Adrenal gland (tissue), 9 donors: ENCODE measurements at regions not wholly inside any gene's neighbourhood (a gene's known extent, or its start where the extent isn't known, plus 50 kb on each side); places are given as distances from the start of the nearest gene placed in this dataset.
A peak's percentile ranks its signal among the peaks of the same experiment; 100 is the strongest.
"Not testable (repeated sequence)": the region's sequence is repeated elsewhere in the genome, so short reads cannot be mapped to it uniquely, and the experiment has no call there.

Source experiments
- DNase-seq, 7 donors: peaks; one replicate each; pipeline ENCODE4 v3.0.0-alpha.2; 2019 to 2020
- H3K27ac ChIP-seq, 5 donors: fragments of 200-600 bp; sonication (generic) in 4 of 5; 1 replicate in 3 of 5; 2 replicates in 2 of 5; pipeline versions ENCODE4 v1.5.1 to v1.8.0; 2016 to 2020; ENCODE audit warnings: mild to moderate bottlenecking in 1 of 5
- H3K27me3 ChIP-seq: fragments of 200-600 bp; 2 replicates; pipeline ENCODE4 v1.8.0; 2021
- H3K36me3 ChIP-seq, 2 donors: fragments of 200-600 bp; replicated peaks in 1 of 2; 1 replicate in 1 of 2; 2 replicates in 1 of 2; pipeline versions ENCODE4 v1.5.1 to v1.8.0; 2018 to 2022
- H3K4me1 ChIP-seq, 2 donors: fragments of 200-600 bp; replicated peaks in 1 of 2; 1 replicate in 1 of 2; 2 replicates in 1 of 2; pipeline versions ENCODE4 v1.5.1 to v1.8.0; 2018 to 2021
- H3K4me3 ChIP-seq, 4 donors: fragments of 200-600 bp; sonication (generic) in 3 of 4; one replicate each; pipeline ENCODE4 v1.5.1; 2016 to 2018
- H3K9me3 ChIP-seq, 3 donors: fragments of 200-600 bp; sonication (generic) in 1 of 3; replicated peaks in 1 of 3; 1 replicate in 2 of 3; 2 replicates in 1 of 3; pipeline versions ENCODE4 v1.5.1 to v1.8.0; 2016 to 2021
- POLR2A ChIP-seq, 2 donors: fragments of 450-650 bp; IDR thresholded peaks; one replicate each; pipeline ENCODE4 v1.6.1; 2017; ENCODE audit warnings: antibody characterized with exemption in 2 of 2, mild to moderate bottlenecking in 2 of 2, moderate library complexity in 1 of 2
- WGBS, 4 donors: extraction: QIAGEN DNeasy Blood & Tissue Kit in 2 of 4; methylation state at CpG; one replicate each; pipeline versions ENCODE4 v1.1.5 to v1.1.7; 2013 to 2017; 5-methylcytosine and 5-hydroxymethylcytosine counted together
- intact Hi-C, 2 donors: fragments of 100-400 bp; cut with DNase I; formaldehyde crosslinking; loops; one replicate each; pipeline versions ENCODE4 v1.14.1 to v1.15.0; 2022 to 2023
- donor health status: healthy with polysubstance abuse.
- donor health status: Bipolar disorder and iron deficiency.
- donor health status: DM: yes; HTN: yes; CAD: no.
- donor health status: DM: no; HTN: no; CAD: no.
- donor health status: DM: no; HTN: no; CAD: no.

DNA sequence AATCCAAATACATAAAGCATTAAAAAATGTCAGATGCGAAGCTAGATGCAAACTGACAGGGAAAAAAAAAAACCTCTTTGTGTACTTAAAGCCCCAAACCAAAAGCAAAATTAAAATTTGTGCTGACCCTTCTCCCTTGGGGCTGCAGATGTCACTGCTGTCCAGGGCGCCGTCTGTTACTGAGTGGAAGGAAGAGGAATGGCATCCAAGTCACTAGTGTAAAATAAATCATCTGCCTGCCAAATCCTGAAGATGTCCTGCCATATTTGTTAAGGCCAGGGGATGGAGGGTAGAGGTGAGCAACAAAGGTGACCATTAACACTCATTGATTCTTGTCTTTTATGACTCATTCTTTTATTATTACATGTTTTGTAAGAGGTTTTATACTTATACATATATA is 126.6 kb upstream of the ERV3-1 start:
- DNase-seq, H3K9me3 ChIP-seq, intact Hi-C loops, H3K27ac ChIP-seq, H3K4me1 ChIP-seq, H3K4me3 ChIP-seq, H3K36me3 ChIP-seq, H3K27me3 ChIP-seq: not testable (repeated sequence)
- WGBS, 4 donors, result no CpG with 5 or more reads among the region's 3 CpGs

DNA sequence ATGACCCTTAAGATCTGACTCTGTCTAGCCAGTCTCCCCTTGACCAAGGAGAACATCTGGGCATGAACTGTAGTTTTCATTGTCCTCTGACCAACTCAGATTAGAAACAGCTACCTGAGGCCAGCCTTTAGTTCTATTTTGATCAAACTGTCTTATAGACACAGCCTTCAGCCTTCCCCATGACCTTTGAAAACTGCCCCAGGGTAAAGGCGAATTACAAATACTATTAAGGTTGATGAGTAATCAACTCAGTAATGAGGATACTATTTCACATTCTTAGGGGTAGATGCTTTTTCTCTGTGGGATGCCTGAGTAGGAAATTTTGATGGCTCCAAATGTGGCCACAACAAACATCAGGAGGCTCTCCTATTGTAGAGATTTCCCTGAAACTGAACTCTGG is 125.8 kb upstream of the ERV3-1 start:
- not testable (repeated sequence) for H3K4me3 ChIP-seq, H3K4me1 ChIP-seq

DNA sequence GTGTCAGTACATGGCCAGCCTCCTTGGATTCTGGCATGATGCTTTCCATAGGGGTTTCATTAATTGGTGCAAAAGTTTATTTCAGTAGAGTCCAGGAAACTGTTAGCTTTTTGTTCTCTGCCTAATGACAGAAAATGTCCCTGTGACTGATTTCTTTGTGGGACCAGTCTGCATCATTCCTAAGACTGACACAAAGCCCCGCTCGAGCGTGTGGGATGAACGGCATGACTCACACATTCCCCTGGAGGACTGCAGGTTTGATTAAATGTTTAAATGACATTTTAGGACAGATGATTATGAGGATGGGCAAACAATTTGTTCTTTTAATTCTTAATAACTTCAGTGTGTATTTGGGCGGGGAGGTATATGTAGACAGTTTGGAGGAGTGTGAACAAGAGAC is 120.9 kb upstream of the ERV3-1 start:
- DNase-seq, H3K4me3 ChIP-seq, H3K9me3 ChIP-seq, H3K4me1 ChIP-seq, intact Hi-C loops, H3K27ac ChIP-seq, H3K27me3 ChIP-seq, H3K36me3 ChIP-seq: not testable (repeated sequence)
- WGBS, 4 donors, result no CpG with 5 or more reads among the region's 5 CpGs

More for the DNA sequence above, 125.8 kb upstream of the ERV3-1 start:
- intact Hi-C loops, H3K27me3 ChIP-seq, H3K9me3 ChIP-seq, H3K36me3 ChIP-seq, DNase-seq, H3K27ac ChIP-seq: not testable (repeated sequence)
- no CpG with 5 or more reads among the region's 1 CpG for WGBS, 4 donors

DNA sequence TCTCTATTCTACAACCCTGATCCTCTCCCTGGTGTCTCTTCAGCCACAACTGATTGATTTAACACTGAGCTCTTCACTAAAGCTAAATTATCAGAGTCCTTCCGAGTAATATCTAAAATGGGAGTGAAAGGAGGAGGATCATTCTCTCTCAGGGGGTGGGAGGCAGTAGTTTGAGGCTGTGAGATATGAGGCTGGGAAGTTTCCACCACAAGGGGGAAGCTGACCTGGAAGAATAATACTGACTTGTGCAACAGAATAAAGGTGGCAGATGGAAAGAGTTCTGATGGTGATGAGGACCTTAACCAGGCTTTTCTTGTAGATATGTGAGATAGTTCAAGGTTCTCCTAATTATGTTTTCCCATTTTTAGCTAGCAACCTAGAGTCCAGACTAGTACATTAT is 118.1 kb upstream of the ERV3-1 start:
- H3K27me3 ChIP-seq, H3K4me1 ChIP-seq, intact Hi-C loops, H3K27ac ChIP-seq, H3K9me3 ChIP-seq, DNase-seq, H3K4me3 ChIP-seq, H3K36me3 ChIP-seq: not testable (repeated sequence)
- WGBS, 4 donors, result no CpG with 5 or more reads among the region's 1 CpG

DNA sequence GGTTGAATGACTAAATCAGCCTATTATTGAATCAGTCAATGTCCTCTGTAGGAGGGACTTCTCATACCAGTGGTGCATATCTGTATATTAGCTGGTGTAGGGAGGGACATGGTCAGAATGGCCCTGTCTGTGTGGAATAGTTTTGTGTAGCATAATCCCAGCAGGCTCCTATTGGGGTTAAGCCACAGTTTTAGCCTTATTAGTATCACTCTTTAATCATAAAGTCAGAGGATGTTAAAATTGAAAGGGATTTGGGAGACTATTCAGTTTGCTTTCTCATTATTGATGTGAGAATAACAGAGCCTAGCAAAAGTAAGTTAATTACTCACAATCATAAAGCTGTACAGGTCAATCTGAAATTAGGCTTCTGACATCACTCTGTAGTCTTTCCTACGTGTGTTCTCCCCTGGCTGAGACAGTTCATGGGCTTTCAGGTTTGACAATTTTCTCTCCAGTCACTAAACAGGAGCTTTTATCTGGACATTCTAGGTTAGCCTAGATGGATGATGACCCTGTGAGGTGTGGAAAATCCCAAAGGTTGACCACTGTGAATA is 99.2 kb upstream of the ERV3-1 start:
- DNase-seq, H3K27ac ChIP-seq, H3K4me3 ChIP-seq, H3K9me3 ChIP-seq, H3K36me3 ChIP-seq, intact Hi-C loops, H3K27me3 ChIP-seq, H3K4me1 ChIP-seq: not testable (repeated sequence)
- 56 to 90% (median 78%) methylated on average over 1 of the region's 1 CpG for WGBS, 4 donors

DNA sequence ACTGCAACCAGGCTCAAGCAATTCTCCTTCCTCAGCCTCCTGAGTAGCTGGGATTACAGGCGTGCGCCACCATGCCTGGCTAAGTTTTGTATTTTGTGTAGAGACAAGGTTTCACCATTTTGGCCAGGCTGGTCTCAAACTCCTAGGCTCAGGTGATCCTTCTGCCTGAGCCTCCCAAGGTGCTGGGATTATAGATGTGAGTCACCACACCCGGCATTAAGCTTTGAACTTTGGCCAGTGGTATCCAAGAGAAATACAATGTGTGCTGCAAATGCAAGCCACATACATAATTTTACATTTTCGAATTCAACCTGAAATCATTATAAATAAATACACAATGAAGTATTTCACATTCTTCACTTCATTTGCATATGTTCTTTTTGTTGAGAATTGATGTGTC is 94.0 kb upstream of the ERV3-1 start:
- H3K36me3 ChIP-seq, H3K4me3 ChIP-seq, H3K4me1 ChIP-seq, H3K9me3 ChIP-seq, intact Hi-C loops, H3K27ac ChIP-seq, DNase-seq, H3K27me3 ChIP-seq: not testable (repeated sequence)
- 92 to 100% (median 96%) methylated on average over 1 to 4 of the region's 4 CpGs for WGBS, 4 donors

DNA sequence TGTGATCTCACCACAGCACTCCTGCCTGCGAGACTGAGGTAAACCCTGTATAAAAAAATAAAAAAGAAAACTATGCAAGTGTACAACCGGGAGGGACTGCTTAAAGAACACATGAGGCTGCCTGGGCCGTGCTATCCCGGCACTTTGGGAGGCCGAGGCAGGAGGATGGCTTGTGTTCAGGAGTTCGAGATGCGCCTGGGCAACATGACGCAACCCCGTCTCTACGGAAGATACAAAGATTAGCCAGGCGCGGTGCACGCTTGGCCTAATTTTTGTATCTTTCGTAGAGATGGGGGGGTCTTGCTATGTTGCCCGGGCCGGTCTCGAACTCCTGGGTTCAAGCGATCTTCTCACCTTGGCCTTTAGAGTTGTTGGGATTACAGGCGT is 75.2 kb upstream of the ERV3-1 start:
- H3K27ac ChIP-seq, result peak overlapping the region in 4 of 5 donors; percentile 77 to 94 (median 82)
- H3K36me3 ChIP-seq, DNase-seq, H3K9me3 ChIP-seq, H3K27me3 ChIP-seq, H3K4me1 ChIP-seq, intact Hi-C loops: not testable (repeated sequence)
- peak overlapping the region in 1 of 4 donors; percentile 83 for H3K4me3 ChIP-seq
- WGBS, 4 donors, result 93 to 97% (median 94%) methylated on average over 14 to 18 of the region's 19 CpGs

DNA sequence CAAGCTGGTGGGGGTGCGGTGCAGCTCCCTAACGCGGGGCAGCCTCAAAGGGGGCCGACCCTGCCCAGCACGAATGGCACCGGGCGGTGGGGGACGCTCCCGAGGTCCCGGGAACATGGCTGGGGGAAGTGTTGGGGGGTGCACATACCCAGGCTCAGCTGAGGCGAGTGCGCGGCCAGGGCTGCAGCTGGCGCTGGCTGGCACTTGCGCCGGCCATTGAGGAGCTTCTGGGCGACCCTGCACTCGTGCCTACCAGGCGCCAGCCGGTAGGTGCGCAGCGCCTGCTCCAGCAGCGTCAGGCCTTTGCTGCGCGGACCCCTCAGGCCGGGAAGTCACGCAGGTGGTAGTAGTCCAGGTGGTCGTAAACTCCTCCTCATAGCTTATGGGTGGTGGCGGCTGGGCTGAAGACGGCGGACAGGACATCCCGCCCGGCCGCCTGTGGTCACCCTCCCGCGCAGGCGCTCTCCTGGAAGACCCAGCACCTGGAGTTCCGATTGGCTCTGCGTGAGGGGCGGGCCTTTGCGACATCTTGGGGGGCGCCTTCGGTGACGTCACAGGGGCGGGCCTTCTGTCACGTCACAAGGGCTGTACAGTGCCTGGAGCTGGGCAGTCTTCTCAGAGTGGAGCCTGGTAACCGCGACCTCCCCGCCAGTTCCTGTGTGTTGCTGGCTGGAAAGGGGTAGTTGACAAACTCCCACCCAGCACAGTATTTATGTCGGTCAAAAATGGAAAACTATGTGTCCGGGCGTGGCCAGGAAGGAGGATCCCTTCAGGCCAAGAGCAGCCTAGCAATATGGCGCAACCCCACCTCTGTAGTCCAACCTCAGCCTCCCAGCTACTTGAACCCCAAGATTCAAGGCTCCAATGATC is 74.5 kb upstream of the ERV3-1 start:
- intact Hi-C loops, H3K36me3 ChIP-seq, H3K4me1 ChIP-seq, H3K27me3 ChIP-seq, H3K9me3 ChIP-seq: not testable (repeated sequence)
- Histone ChIP-seq H3K27ac (peak overlapping the region in 4 of 5 donors; percentile 77 to 94 (median 82)), H3K4me3 (peak overlapping the region; percentile 49 to 83 (median 78))
- DNase-seq, result peak; percentile 95 to 98 (median 96)
- peak in 1 of 2 donors; percentile 72 for TF ChIP-seq POLR2A (IDR thresholded peaks at IDR 0.05)
- 2 to 23% (median 5%) methylated on average over 14 to 52 of the region's 53 CpGs for WGBS, 4 donors

DNA sequence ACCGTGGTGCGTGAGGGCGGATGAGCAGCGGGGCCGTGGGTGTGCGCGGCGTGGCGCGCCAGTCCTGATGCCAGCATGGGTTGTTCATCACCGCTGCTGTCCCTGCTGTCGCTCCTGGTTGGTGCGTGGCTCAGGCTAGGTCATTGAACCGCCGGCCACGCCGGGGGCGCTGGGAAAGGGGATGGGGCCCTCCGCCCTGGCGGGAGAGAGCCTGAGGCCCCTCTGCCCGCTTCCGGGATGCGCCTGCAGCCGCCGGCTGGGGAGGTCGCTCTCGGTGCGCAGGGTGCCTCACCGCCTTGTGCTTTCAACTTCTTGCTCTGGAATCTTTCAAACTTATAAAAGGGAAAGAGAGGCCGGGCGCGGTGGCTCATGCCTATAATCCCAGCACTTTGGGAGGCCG is 68.5 kb upstream of the ERV3-1 start:
- 94 to 100% (median 98%) methylated on average over 1 to 24 of the region's 33 CpGs; no CpG with 5 or more reads in 1 of the 4 donors for WGBS, 4 donors
- intact Hi-C loops, H3K4me1 ChIP-seq, H3K27ac ChIP-seq, DNase-seq, H3K27me3 ChIP-seq, H3K36me3 ChIP-seq, H3K9me3 ChIP-seq, H3K4me3 ChIP-seq: not testable (repeated sequence)

DNA sequence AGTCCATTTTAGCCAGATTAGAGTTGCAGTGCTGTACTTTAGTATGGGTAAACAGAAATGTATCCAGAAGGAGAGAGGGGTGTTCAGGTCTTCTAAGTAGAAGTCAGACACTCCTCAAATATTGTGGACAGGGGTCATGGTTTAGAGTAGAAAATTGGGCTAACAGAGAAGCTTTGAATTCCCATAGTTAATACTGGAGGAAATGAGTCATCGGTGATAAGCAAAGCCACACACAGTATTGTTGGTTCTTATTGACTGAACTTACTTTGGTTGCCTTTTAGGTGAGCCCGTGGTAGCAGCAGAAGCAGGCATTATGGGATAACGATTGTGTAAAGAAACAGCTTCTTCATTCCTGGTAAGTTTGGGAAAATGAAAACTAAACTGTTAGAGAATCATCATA is 66.7 kb upstream of the ERV3-1 start:
- DNase-seq, H3K27me3 ChIP-seq, H3K27ac ChIP-seq, H3K4me1 ChIP-seq, intact Hi-C loops, H3K9me3 ChIP-seq, H3K4me3 ChIP-seq, H3K36me3 ChIP-seq: not testable (repeated sequence)
- 34 to 85% (median 65%) methylated on average over 2 to 3 of the region's 3 CpGs for WGBS, 4 donors

DNA sequence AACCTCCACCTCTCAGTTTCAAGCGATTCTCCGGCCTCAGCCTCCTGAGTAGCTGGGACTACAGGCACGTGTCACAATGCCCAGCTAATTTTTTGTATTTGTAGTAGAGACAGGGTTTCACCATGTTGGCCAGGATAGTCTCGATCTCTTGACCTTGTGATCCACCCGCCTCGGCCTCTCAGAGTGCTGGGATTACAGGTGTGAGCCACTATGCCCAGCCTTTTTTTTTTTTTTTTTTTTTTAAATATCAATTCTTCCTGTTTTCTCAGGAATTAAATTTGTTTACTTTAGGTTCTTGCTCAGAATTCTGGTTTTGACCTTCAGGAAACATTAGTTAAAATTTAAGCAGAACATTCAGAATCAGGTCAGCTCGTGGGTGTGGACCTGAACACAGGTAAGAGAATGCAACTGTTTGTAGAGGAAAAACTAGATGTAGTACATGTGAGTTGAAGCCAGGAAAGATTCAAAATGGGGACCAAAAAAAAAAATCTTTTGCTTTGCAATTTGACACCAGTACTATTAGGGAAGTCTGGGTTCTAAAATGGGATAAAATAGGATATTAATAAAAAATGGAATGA is 65.5 kb upstream of the ERV3-1 start:
- intact Hi-C loops, H3K4me1 ChIP-seq, DNase-seq, H3K9me3 ChIP-seq, H3K27me3 ChIP-seq, H3K4me3 ChIP-seq, H3K27ac ChIP-seq, H3K36me3 ChIP-seq: not testable (repeated sequence)
- 95 to 98% (median 97%) methylated on average over 6 to 7 of the region's 7 CpGs for WGBS, 4 donors
